ENCODE measurements at regions not wholly inside any gene's neighbourhood (a gene's known extent, or its start where the extent isn't known, plus 50 kb on each side); places are given as distances from the start of the nearest gene placed in this dataset.

DNA sequence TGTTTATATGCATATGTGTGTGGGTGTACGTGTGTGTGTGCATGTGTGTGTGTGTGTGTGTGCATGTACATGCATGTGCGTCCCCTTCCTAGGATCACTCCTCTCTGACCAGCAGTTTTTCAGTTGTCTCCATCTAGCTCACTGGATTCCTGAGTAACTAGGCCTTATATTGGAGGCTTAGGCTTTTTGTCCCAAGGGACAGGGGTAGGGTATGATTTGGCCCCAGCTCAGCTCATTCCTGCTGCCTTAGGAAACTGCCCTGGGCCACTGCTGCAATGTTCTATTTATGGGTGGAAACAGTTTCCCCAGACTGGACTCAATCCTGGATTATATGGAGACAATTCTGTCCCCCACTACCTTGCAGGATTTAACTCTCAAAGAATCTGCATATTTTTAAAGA is 68.8 kb upstream of the SDK1 start:
- DNase-seq (ENCODE audit: extremely low spot score, unreplicated experiment) = peak; percentile 8
- TF ChIP-seq, protein P1, sequence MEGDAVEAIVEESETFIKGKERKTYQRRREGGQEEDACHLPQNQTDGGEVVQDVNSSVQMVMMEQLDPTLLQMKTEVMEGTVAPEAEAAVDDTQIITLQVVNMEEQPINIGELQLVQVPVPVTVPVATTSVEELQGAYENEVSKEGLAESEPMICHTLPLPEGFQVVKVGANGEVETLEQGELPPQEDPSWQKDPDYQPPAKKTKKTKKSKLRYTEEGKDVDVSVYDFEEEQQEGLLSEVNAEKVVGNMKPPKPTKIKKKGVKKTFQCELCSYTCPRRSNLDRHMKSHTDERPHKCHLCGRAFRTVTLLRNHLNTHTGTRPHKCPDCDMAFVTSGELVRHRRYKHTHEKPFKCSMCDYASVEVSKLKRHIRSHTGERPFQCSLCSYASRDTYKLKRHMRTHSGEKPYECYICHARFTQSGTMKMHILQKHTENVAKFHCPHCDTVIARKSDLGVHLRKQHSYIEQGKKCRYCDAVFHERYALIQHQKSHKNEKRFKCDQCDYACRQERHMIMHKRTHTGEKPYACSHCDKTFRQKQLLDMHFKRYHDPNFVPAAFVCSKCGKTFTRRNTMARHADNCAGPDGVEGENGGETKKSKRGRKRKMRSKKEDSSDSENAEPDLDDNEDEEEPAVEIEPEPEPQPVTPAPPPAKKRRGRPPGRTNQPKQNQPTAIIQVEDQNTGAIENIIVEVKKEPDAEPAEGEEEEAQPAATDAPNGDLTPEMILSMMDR (conservative IDR thresholded peaks at IDR 0.05) = no peak
- Mint-ChIP-seq H3K4me3 (no peak overlapping the region), H3K4me1 (ENCODE audit: unreplicated experiment) (no peaks in the 10 kb centered on the region), H3K27me3 (peaks cover 5% of the 10 kb centered on the region), H3K9me3 (peaks cover 9% of the 10 kb centered on the region), H3K36me3 (peaks cover 8% of the 10 kb centered on the region), H3K27ac (no peak overlapping the region)

DNA sequence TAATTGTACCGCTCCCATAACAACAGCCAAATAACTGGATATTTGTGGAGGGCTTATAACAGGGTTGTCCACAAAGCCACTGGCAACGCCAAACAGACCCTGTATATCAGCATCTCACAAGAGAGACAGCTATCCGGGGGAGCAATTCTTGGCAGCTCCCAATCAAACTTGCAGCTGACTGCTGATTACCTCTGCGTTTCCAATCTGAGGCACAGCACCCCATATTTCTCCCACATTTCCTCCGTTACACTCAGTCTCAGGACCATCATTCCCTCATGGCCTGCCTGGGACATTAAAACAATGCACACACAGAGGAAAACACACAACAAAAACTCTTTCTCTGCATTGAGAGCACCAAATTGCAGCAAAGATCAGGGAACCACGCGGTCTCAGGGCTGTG is 67.8 kb upstream of the SDK1 start:
- H3K4me3 Mint-ChIP-seq = no peak overlapping the region

DNA sequence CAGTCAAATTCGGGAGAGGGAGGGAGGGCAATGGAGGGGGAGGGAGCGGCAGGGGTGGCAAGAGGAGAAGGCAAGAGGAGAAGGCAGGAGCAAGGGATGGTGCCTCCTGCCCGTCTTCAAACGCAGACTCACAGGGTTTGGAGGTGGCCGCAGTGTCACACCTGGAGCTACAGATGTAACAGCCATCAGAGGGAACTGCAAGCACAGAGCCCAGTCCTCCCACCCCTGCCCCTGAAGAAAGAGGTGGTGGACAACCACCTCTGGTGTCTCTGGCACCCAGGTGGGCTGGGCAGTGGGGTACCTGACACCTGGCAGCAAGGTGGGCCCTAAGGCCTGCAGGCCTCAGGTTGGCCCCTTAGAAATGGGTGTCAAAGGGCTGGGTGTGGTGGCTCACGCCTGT is 67.0 kb upstream of the SDK1 start:
- peaks cover 8% of the 10 kb centered on the region for H3K36me3 Mint-ChIP-seq
- peaks cover 5% of the 10 kb centered on the region for H3K27me3 Mint-ChIP-seq
- H3K4me3 Mint-ChIP-seq = no peak overlapping the region
- no peaks in the 10 kb centered on the region for H3K4me1 Mint-ChIP-seq (ENCODE audit: unreplicated experiment)
- peaks cover 14% of the 10 kb centered on the region for H3K9me3 Mint-ChIP-seq
- TF ChIP-seq, protein P1 (conservative IDR thresholded peaks at IDR 0.05) = no peak
- H3K27ac Mint-ChIP-seq = no peak overlapping the region
- DNase-seq (ENCODE audit: extremely low spot score, unreplicated experiment) = peak; percentile 45

More for the DNA sequence above, 67.8 kb upstream of the SDK1 start:
- H3K27ac Mint-ChIP-seq = no peak overlapping the region
- H3K4me1 Mint-ChIP-seq (ENCODE audit: unreplicated experiment) = no peaks in the 10 kb centered on the region
- peaks cover 8% of the 10 kb centered on the region for H3K36me3 Mint-ChIP-seq
- H3K9me3 Mint-ChIP-seq = peaks cover 14% of the 10 kb centered on the region
- H3K27me3 Mint-ChIP-seq = peaks cover 5% of the 10 kb centered on the region
- peak; percentile 31 for DNase-seq (ENCODE audit: extremely low spot score, unreplicated experiment)
- TF ChIP-seq, protein P1 (conservative IDR thresholded peaks at IDR 0.05) = no peak

GRCh38 chr7:3234851-3235250 is 66.2 kb upstream of the SDK1 start:
- H3K4me3 Mint-ChIP-seq = no peak overlapping the region
- no peak overlapping the region for H3K27ac Mint-ChIP-seq
- H3K36me3 Mint-ChIP-seq = peaks cover 8% of the 10 kb centered on the region

DNA sequence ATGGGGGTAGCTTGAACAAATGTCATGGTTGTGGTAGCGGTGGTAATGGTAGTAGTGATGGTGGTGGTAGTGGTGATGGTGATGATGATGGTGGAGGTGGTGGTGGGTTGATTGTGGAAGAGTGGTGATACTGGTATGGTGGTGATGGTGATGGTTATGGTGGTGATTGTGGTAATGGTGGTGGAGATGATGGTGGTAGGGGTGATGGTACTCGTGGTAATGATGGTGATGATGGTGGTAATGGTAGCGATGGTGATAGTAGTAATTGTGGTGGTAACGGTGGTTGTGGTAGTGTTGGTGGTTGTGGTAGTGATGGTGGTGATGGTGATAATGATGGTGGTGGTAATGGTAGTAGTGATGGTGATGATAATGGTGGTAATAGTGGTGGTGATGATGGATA is 65.7 kb upstream of the SDK1 start:
- Mint-ChIP-seq H3K27me3 (peaks cover 5% of the 10 kb centered on the region), H3K4me3 (no peak overlapping the region), H3K4me1 (ENCODE audit: unreplicated experiment) (no peaks in the 10 kb centered on the region), H3K36me3 (peaks cover 8% of the 10 kb centered on the region), H3K27ac (no peak overlapping the region), H3K9me3 (peaks cover 14% of the 10 kb centered on the region)
- DNase-seq (ENCODE audit: extremely low spot score, unreplicated experiment) = peak; percentile 11
- TF ChIP-seq, protein P1 (conservative IDR thresholded peaks at IDR 0.05) = no peak

More at GRCh38 chr7:3234851-3235250, 66.2 kb upstream of the SDK1 start:
- peak; percentile 10 for DNase-seq (ENCODE audit: extremely low spot score, unreplicated experiment)
- TF ChIP-seq, protein P1 (conservative IDR thresholded peaks at IDR 0.05) = no peak
- Mint-ChIP-seq H3K27me3 (peaks cover 5% of the 10 kb centered on the region), H3K4me1 (ENCODE audit: unreplicated experiment) (no peaks in the 10 kb centered on the region), H3K9me3 (peaks cover 14% of the 10 kb centered on the region)

- Mint-ChIP-seq H3K27me3 (peaks cover 5% of the 10 kb centered on the region), H3K36me3 (peaks cover 8% of the 10 kb centered on the region), H3K4me1 (ENCODE audit: unreplicated experiment) (peaks cover 4% of the 10 kb centered on the region), H3K9me3 (peaks cover 14% of the 10 kb centered on the region), H3K4me3 (no peak overlapping the region), H3K27ac (no peak overlapping the region)
- DNase-seq (ENCODE audit: extremely low spot score, unreplicated experiment) = peak; percentile 2
- TF ChIP-seq, protein P1 (conservative IDR thresholded peaks at IDR 0.05) = no peak
These were observed 64.8 kb upstream of the SDK1 start for GRCh38 chr7:3236268-3236667.
